SK-N-SH (cell line): ENCODE measurements at regions not wholly inside any gene's neighbourhood (a gene's known extent, or its start where the extent isn't known, plus 50 kb on each side); places are given as distances from the start of the nearest gene placed in this dataset.

ENCODE experiments used
- EP300 ChIP-seq, 2 experiments: IDR thresholded peaks; 2 replicates each; pipeline versions ENCODE4 v1.4.0 to v1.6.1; 2012; ENCODE audit warnings: borderline replicate concordance in 1 of 2, low read depth in 1 of 2, low read length in 1 of 2
- EZH2phosphoT487 ChIP-seq: fragments of 200-600 bp; sonication (generic); IDR thresholded peaks from 2 replicates; pipeline ENCODE4 v1.6.1; 2017; ENCODE audit warnings: low read depth, mixed run types, mild to moderate bottlenecking, antibody characterized with exemption, moderate library complexity, borderline replicate concordance
- GABPA ChIP-seq: IDR thresholded peaks from 2 replicates; pipeline ENCODE4 v1.4.0; 2012; ENCODE audit warnings: low read depth, mild to moderate bottlenecking
- JUND ChIP-seq: IDR thresholded peaks from 2 replicates; pipeline ENCODE4 v1.4.0; 2012
- POLR2AphosphoS5 ChIP-seq: IDR thresholded peaks from 2 replicates; pipeline ENCODE4 v1.6.1; 2012; ENCODE audit warnings: low read depth, low read length
- RAD21 ChIP-seq: IDR thresholded peaks from 2 replicates; pipeline ENCODE4 v1.6.1; 2012; ENCODE audit warnings: mild to moderate bottlenecking, low read length
- RCOR1 ChIP-seq: fragments of 150-350 bp; IDR thresholded peaks from 2 replicates; pipeline ENCODE4 v1.6.1; 2017; ENCODE audit warnings: antibody characterized with exemption, low read length
- RXRA ChIP-seq: IDR thresholded peaks from 2 replicates; pipeline ENCODE4 v1.4.0; 2012; ENCODE audit warnings: low read depth, mild to moderate bottlenecking, borderline replicate concordance
- SMC3 ChIP-seq: IDR thresholded peaks from 2 replicates; pipeline ENCODE4 v1.6.1; 2012; ENCODE audit warnings: low read depth, low read length, improper control_type of control experiment
- TCF12 ChIP-seq: IDR thresholded peaks from 2 replicates; pipeline ENCODE4 v1.4.0; 2012
- TF ChIP-seq, protein P1 (sequence below): IDR thresholded peaks from 2 replicates; pipeline ENCODE4 v1.4.0; 2012; ENCODE audit warnings: low read depth, borderline replicate concordance
- TF ChIP-seq, protein P2 (sequence below): fragments of 200-600 bp; sonication (generic); IDR thresholded peaks from 2 replicates; pipeline ENCODE4 v1.6.1; 2017; ENCODE audit warnings: antibody characterized with exemption, mild to moderate bottlenecking, moderate library complexity
- TF ChIP-seq, protein P3 (sequence below): fragments of 150-350 bp; IDR thresholded peaks from 2 replicates; pipeline ENCODE4 v1.6.1; 2016; ENCODE audit warnings: mild to moderate bottlenecking, low read depth, low read length
- TF ChIP-seq, protein P4 (sequence below): IDR thresholded peaks from 2 replicates; pipeline ENCODE4 v1.6.1; 2012; ENCODE audit warnings: mild to moderate bottlenecking, low read depth, low read length, moderate library complexity

DNA sequence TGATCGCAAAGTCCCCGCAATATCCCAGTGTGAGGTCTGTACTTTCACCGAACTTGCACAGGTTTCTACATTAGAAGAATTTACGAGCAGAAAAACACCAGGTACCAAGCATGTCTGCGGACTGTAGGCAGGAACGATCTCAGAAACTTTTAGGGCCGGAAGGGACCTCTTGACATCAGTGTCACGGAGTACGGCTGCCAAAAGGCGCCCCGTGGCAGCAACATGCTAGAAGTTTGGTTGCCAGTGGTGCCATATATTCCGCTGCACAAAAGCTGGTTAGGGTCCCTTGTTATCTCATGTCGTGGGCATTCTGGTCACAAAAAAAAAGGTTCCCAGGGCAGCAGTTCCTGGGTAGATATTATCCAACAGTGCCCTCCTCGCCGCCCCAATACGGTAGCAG is 61.0 kb upstream of the DCAF8L1 start:
- TF ChIP-seq, protein P1, sequence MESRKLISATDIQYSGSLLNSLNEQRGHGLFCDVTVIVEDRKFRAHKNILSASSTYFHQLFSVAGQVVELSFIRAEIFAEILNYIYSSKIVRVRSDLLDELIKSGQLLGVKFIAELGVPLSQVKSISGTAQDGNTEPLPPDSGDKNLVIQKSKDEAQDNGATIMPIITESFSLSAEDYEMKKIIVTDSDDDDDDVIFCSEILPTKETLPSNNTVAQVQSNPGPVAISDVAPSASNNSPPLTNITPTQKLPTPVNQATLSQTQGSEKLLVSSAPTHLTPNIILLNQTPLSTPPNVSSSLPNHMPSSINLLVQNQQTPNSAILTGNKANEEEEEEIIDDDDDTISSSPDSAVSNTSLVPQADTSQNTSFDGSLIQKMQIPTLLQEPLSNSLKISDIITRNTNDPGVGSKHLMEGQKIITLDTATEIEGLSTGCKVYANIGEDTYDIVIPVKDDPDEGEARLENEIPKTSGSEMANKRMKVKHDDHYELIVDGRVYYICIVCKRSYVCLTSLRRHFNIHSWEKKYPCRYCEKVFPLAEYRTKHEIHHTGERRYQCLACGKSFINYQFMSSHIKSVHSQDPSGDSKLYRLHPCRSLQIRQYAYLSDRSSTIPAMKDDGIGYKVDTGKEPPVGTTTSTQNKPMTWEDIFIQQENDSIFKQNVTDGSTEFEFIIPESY: no peak
- TF ChIP-seq, protein P2, sequence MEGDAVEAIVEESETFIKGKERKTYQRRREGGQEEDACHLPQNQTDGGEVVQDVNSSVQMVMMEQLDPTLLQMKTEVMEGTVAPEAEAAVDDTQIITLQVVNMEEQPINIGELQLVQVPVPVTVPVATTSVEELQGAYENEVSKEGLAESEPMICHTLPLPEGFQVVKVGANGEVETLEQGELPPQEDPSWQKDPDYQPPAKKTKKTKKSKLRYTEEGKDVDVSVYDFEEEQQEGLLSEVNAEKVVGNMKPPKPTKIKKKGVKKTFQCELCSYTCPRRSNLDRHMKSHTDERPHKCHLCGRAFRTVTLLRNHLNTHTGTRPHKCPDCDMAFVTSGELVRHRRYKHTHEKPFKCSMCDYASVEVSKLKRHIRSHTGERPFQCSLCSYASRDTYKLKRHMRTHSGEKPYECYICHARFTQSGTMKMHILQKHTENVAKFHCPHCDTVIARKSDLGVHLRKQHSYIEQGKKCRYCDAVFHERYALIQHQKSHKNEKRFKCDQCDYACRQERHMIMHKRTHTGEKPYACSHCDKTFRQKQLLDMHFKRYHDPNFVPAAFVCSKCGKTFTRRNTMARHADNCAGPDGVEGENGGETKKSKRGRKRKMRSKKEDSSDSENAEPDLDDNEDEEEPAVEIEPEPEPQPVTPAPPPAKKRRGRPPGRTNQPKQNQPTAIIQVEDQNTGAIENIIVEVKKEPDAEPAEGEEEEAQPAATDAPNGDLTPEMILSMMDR: no peak
- TF ChIP-seq EZH2phosphoT487 (no peak), RCOR1 (no peak), POLR2AphosphoS5 (no peak), SMC3 (no peak), TCF12 (no peak), EP300 (IDR thresholded peaks at IDR 0.05; ENCODE audit: borderline replicate concordance in 1 of 2, low read depth in 1 of 2, low read length in 1 of 2) (no peak), RAD21 (no peak), GABPA (no peak), RXRA (no peak), JUND (no peak)
- TF ChIP-seq, protein P3, sequence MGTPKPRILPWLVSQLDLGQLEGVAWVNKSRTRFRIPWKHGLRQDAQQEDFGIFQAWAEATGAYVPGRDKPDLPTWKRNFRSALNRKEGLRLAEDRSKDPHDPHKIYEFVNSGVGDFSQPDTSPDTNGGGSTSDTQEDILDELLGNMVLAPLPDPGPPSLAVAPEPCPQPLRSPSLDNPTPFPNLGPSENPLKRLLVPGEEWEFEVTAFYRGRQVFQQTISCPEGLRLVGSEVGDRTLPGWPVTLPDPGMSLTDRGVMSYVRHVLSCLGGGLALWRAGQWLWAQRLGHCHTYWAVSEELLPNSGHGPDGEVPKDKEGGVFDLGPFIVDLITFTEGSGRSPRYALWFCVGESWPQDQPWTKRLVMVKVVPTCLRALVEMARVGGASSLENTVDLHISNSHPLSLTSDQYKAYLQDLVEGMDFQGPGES: no peak
- TF ChIP-seq, protein P4, sequence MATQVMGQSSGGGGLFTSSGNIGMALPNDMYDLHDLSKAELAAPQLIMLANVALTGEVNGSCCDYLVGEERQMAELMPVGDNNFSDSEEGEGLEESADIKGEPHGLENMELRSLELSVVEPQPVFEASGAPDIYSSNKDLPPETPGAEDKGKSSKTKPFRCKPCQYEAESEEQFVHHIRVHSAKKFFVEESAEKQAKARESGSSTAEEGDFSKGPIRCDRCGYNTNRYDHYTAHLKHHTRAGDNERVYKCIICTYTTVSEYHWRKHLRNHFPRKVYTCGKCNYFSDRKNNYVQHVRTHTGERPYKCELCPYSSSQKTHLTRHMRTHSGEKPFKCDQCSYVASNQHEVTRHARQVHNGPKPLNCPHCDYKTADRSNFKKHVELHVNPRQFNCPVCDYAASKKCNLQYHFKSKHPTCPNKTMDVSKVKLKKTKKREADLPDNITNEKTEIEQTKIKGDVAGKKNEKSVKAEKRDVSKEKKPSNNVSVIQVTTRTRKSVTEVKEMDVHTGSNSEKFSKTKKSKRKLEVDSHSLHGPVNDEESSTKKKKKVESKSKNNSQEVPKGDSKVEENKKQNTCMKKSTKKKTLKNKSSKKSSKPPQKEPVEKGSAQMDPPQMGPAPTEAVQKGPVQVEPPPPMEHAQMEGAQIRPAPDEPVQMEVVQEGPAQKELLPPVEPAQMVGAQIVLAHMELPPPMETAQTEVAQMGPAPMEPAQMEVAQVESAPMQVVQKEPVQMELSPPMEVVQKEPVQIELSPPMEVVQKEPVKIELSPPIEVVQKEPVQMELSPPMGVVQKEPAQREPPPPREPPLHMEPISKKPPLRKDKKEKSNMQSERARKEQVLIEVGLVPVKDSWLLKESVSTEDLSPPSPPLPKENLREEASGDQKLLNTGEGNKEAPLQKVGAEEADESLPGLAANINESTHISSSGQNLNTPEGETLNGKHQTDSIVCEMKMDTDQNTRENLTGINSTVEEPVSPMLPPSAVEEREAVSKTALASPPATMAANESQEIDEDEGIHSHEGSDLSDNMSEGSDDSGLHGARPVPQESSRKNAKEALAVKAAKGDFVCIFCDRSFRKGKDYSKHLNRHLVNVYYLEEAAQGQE: no peak
